Neuronal stem cell (in vitro differentiated cells): ENCODE measurements at regions not wholly inside any gene's neighbourhood (a gene's known extent, or its start where the extent isn't known, plus 50 kb on each side); places are given as distances from the start of the nearest gene placed in this dataset.
"Not testable (repeated sequence)": the region's sequence is repeated elsewhere in the genome, so short reads cannot be mapped to it uniquely, and the experiment has no call there.

Source experiments
- DNase-seq: peaks from one replicate; pipeline ENCODE4 v3.0.0-alpha.2; 2013; ENCODE audit warnings: low spot score
- H2AFZ ChIP-seq: one replicate; pipeline ENCODE4 v1.6.1; 2013; ENCODE audit warnings: mild to moderate bottlenecking, low read length, inconsistent platforms
- H2AK5ac ChIP-seq: 2 replicates; pipeline ENCODE4 v1.6.1; 2013; ENCODE audit warnings: low read depth, mild to moderate bottlenecking, inconsistent platforms, low read length, moderate library complexity, mixed read lengths
- H2BK120ac ChIP-seq: 2 replicates; pipeline ENCODE4 v1.6.1; 2013; ENCODE audit warnings: low read depth, mild to moderate bottlenecking, inconsistent platforms, low read length, moderate library complexity, mixed read lengths
- H2BK12ac ChIP-seq: one replicate; pipeline ENCODE4 v1.6.1; 2013; ENCODE audit warnings: low read length, inconsistent platforms
- H2BK15ac ChIP-seq: 2 replicates; pipeline ENCODE4 v1.6.1; 2013; ENCODE audit warnings: mild to moderate bottlenecking, low read length, inconsistent platforms, mixed read lengths
- H2BK5ac ChIP-seq: one replicate; pipeline ENCODE4 v1.6.1; 2013; ENCODE audit warnings: inconsistent platforms, mild to moderate bottlenecking, low read length, moderate library complexity
- H3K14ac ChIP-seq: one replicate; pipeline ENCODE4 v1.6.1; 2013; ENCODE audit warnings: low read length, inconsistent platforms
- H3K18ac ChIP-seq: 2 replicates; pipeline ENCODE4 v1.6.1; 2013; ENCODE audit warnings: low read length, inconsistent platforms
- H3K23ac ChIP-seq: 2 replicates; pipeline ENCODE4 v1.6.1; 2013; ENCODE audit warnings: low read depth, mild to moderate bottlenecking, mixed read lengths, low read length, inconsistent platforms; ENCODE audit not compliant: poor library complexity
- H3K27ac ChIP-seq: replicated peaks from 3 replicates; pipeline ENCODE4 v1.5.1; 2013; ENCODE audit warnings: low read length, inconsistent platforms
- H3K27me3 ChIP-seq, 3 experiments: 2 replicates each; pipeline ENCODE4 v1.6.1; 2013; ENCODE audit warnings: low read length in 3 of 3, mild to moderate bottlenecking in 2 of 3, inconsistent platforms in 1 of 3, low read depth in 1 of 3, mixed read lengths in 1 of 3, moderate library complexity in 1 of 3; ENCODE audit not compliant: control insufficient read depth in 3 of 3, insufficient read depth in 3 of 3
- H3K36me3 ChIP-seq, 2 donors: replicated peaks in 1 of 2; 2 replicates each; pipeline ENCODE4 v1.6.1; 2013; ENCODE audit warnings: low read length in 2 of 2; ENCODE audit not compliant: control insufficient read depth in 2 of 2, insufficient read depth in 2 of 2
- H3K4ac ChIP-seq: 2 replicates; pipeline ENCODE4 v1.6.1; 2013; ENCODE audit warnings: inconsistent platforms, mild to moderate bottlenecking, low read length, moderate library complexity
- H3K4me1 ChIP-seq, 2 donors: 1 replicate in 1 of 2; 2 replicates in 1 of 2; pipeline ENCODE4 v1.6.1; 2013; ENCODE audit warnings: low read length in 2 of 2, low read depth in 1 of 2; ENCODE audit not compliant: control insufficient read depth in 2 of 2, insufficient read depth in 1 of 2
- H3K4me2 ChIP-seq: one replicate; pipeline ENCODE4 v1.6.1; 2013; ENCODE audit warnings: mild to moderate bottlenecking, low read length, inconsistent platforms; ENCODE audit not compliant: insufficient read depth, poor library complexity, severe bottlenecking
- H3K4me3 ChIP-seq, 2 donors: 2 replicates each; pipeline ENCODE4 v1.5.1; 2013; ENCODE audit warnings: low read length in 2 of 2, mild to moderate bottlenecking in 2 of 2, inconsistent platforms in 1 of 2, moderate library complexity in 1 of 2
- H3K79me1 ChIP-seq: one replicate; pipeline ENCODE4 v1.6.1; 2013; ENCODE audit warnings: low read depth, mild to moderate bottlenecking, inconsistent platforms, low read length, moderate library complexity
- H3K9ac ChIP-seq: one replicate; pipeline ENCODE4 v1.6.1; 2013; ENCODE audit warnings: mild to moderate bottlenecking, low read depth, low read length, inconsistent platforms; ENCODE audit not compliant: poor library complexity
- H3K9me3 ChIP-seq, 2 donors: replicated peaks in 1 of 2; 2 replicates each; pipeline versions ENCODE3 to v1.6.1; 2013; ENCODE audit warnings: low read length in 2 of 2, mild to moderate bottlenecking in 2 of 2, inconsistent platforms in 1 of 2, low read depth in 1 of 2, mixed read lengths in 1 of 2, moderate library complexity in 1 of 2; ENCODE audit not compliant: control insufficient read depth in 2 of 2, insufficient read depth in 1 of 2
- H4K8ac ChIP-seq: one replicate; pipeline ENCODE4 v1.6.1; 2013; ENCODE audit warnings: low read depth, mild to moderate bottlenecking, inconsistent platforms, low read length, moderate library complexity
- H4K91ac ChIP-seq: one replicate; pipeline ENCODE4 v1.6.1; 2013; ENCODE audit warnings: low read length, low read depth, mild to moderate bottlenecking, inconsistent platforms; ENCODE audit not compliant: poor library complexity
- WGBS, 2 donors: extraction: QIAGEN DNeasy Blood & Tissue Kit; methylation state at CpG; one replicate each; pipeline ENCODE4 v1.1.7; 2013; ENCODE audit warnings: missing lambda C conversion rate in 2 of 2, mixed read lengths in 1 of 2; ENCODE audit not compliant: insufficient read length in 2 of 2, insufficient replicate concordance in 1 of 2; ENCODE audit errors: extremely low coverage in 2 of 2; 5-methylcytosine and 5-hydroxymethylcytosine counted together

- no peak overlapping the region for H3K4me3 ChIP-seq
- no peak for DNase-seq
- no peak overlapping the region for H4K8ac ChIP-seq
- no peak overlapping the region for H2BK5ac ChIP-seq
- no peak overlapping the region for H2BK12ac ChIP-seq
- no peak overlapping the region for H2AK5ac ChIP-seq
- no peak overlapping the region for H3K27ac ChIP-seq
- H3K36me3 ChIP-seq: peaks cover 0 to 1% of the 10 kb centered on the region in 2 donors
- no peak overlapping the region for H3K4me2 ChIP-seq
- H3K9ac ChIP-seq: no peak overlapping the region
- H3K27me3 ChIP-seq: no peaks in the 10 kb centered on the region
- no peak overlapping the region for H2AFZ ChIP-seq
- no peak overlapping the region for H2BK15ac ChIP-seq
- H3K14ac ChIP-seq: no peak overlapping the region
- no peaks in the 10 kb centered on the region for H3K79me1 ChIP-seq
- H3K4me1 ChIP-seq: no peaks in the 10 kb centered on the region
- H3K23ac ChIP-seq: no peak overlapping the region
- H3K9me3 ChIP-seq: peaks cover 8 to 17% of the 10 kb centered on the region in 2 donors
- WGBS, 2 donors: no CpG with 5 or more reads among the region's 1 CpG
- H4K91ac ChIP-seq: no peak overlapping the region
- H3K4ac ChIP-seq: no peak overlapping the region
- no peak overlapping the region for H2BK120ac ChIP-seq
- no peak overlapping the region for H3K18ac ChIP-seq
Measured at GRCh38 chr7:32803406-32804141, 88.0 kb downstream of the KBTBD2 start.

DNA sequence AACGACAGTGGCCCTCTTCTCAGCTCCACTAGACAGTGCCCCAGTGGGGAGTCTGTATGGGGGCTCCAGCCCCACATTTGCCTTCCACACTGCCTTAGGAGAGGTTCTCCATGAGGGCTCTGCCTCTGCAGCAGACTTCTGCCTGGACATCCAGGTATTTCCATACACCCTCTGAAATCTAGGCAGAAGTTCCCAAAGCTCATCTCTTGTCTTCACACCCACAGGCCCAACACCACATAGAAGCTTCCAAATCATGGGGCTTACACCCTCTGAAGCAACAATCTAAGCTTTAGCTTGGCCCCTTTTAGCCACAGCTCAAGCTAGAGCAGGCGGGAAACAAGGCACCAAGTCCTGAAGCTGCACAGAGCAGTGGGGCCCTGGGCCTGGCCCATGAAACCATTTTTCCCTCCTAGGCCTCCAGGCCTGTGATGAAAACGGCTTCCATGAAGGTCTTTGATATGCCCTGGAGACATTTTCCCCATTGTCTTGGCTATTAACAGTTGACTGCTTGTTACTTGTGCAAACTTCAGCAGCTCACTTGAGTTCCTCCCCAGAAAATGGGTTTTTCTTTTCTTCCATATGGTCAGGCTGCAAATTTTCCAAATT is 89.2 kb downstream of the KBTBD2 start:
- no CpG with 5 or more reads among the region's 3 CpGs for WGBS, 2 donors
- no peaks in the 10 kb centered on the region for H3K79me1 ChIP-seq
- H3K18ac ChIP-seq: no peak overlapping the region
- H3K23ac ChIP-seq: no peak overlapping the region
- no peak overlapping the region for H3K14ac ChIP-seq
- DNase-seq: no peak
- H3K4me2 ChIP-seq: no peak overlapping the region
- H4K91ac ChIP-seq: no peak overlapping the region
- H2AK5ac ChIP-seq: no peak overlapping the region
- H3K9me3 ChIP-seq: peaks cover 8 to 17% of the 10 kb centered on the region in 2 donors
- H3K27ac ChIP-seq: no peak overlapping the region
- H3K36me3 ChIP-seq: peaks cover 0 to 1% of the 10 kb centered on the region in 2 donors
- no peak overlapping the region for H3K9ac ChIP-seq
- H3K4me1 ChIP-seq: no peaks in the 10 kb centered on the region
- no peak overlapping the region for H3K4me3 ChIP-seq
- H2BK15ac ChIP-seq: no peak overlapping the region
- no peak overlapping the region for H2BK5ac ChIP-seq
- no peak overlapping the region for H2BK120ac ChIP-seq
- no peak overlapping the region for H4K8ac ChIP-seq
- no peak overlapping the region for H2AFZ ChIP-seq
- H2BK12ac ChIP-seq: no peak overlapping the region
- no peak overlapping the region for H3K4ac ChIP-seq
- no peaks in the 10 kb centered on the region for H3K27me3 ChIP-seq

GRCh38 chr7:32793053-32793452 is 98.5 kb downstream of the KBTBD2 start:
- H3K9ac ChIP-seq, DNase-seq, H3K18ac ChIP-seq, H3K4me3 ChIP-seq, H2BK12ac ChIP-seq, H3K4me2 ChIP-seq, H2BK120ac ChIP-seq, H2BK5ac ChIP-seq, H2AFZ ChIP-seq, H4K91ac ChIP-seq, H2AK5ac ChIP-seq, H3K36me3 ChIP-seq, H2BK15ac ChIP-seq, H3K9me3 ChIP-seq, H3K79me1 ChIP-seq, H3K27me3 ChIP-seq, H4K8ac ChIP-seq, H3K23ac ChIP-seq, H3K14ac ChIP-seq, H3K4ac ChIP-seq, H3K4me1 ChIP-seq, H3K27ac ChIP-seq: not testable (repeated sequence)
- WGBS, 2 donors: no CpG with 5 or more reads among the region's 5 CpGs

- not testable (repeated sequence) for H2BK120ac ChIP-seq, H4K8ac ChIP-seq, H3K23ac ChIP-seq, H2AFZ ChIP-seq, DNase-seq, H3K4me2 ChIP-seq, H3K4me1 ChIP-seq, H3K18ac ChIP-seq, H4K91ac ChIP-seq, H3K4me3 ChIP-seq, H3K9ac ChIP-seq, H2BK12ac ChIP-seq, H3K27ac ChIP-seq, H3K9me3 ChIP-seq, H2AK5ac ChIP-seq, H3K4ac ChIP-seq, H3K27me3 ChIP-seq, H2BK15ac ChIP-seq, H3K14ac ChIP-seq, H3K79me1 ChIP-seq, H3K36me3 ChIP-seq, H2BK5ac ChIP-seq
- no CpG with 5 or more reads among the region's 7 CpGs for WGBS, 2 donors
Measured at GRCh38 chr7:32790766-32791430, 100.7 kb downstream of the KBTBD2 start.
